Parathyroid adenoma (tissue), 2 donors: ENCODE measurements at regions not wholly inside any gene's neighbourhood (a gene's known extent, or its start where the extent isn't known, plus 50 kb on each side); places are given as distances from the start of the nearest gene placed in this dataset.

Experiments
- H2AFZ ChIP-seq: fragments of 300-600 bp; sonication (generic); one replicate; pipeline ENCODE4 v1.7.0; 2017; ENCODE audit warnings: antibody characterized with exemption, mild to moderate bottlenecking
- H3K27ac ChIP-seq: fragments of 300-600 bp; sonication (generic); one replicate; pipeline ENCODE4 v1.7.0; 2017
- H3K27me3 ChIP-seq: fragments of 300-600 bp; sonication (generic); one replicate; pipeline ENCODE4 v1.7.0; 2017; ENCODE audit warnings: low read length; ENCODE audit not compliant: control insufficient read depth, insufficient read depth
- H3K36me3 ChIP-seq: fragments of 300-600 bp; sonication (generic); one replicate; pipeline ENCODE4 v1.7.0; 2017; ENCODE audit warnings: low read length; ENCODE audit not compliant: control insufficient read depth, insufficient read depth
- H3K4me1 ChIP-seq: fragments of 300-600 bp; sonication (generic); one replicate; pipeline ENCODE4 v1.7.0; 2017; ENCODE audit warnings: control low read depth
- H3K4me2 ChIP-seq: fragments of 300-600 bp; sonication (generic); one replicate; pipeline ENCODE4 v1.7.0; 2017; ENCODE audit warnings: low read length
- H3K4me3 ChIP-seq: fragments of 300-600 bp; sonication (generic); one replicate; pipeline ENCODE4 v1.7.0; 2017; ENCODE audit warnings: low read depth, low read length
- H3K79me2 ChIP-seq: fragments of 300-600 bp; sonication (generic); one replicate; pipeline ENCODE4 v1.7.0; 2017; ENCODE audit warnings: control low read depth
- H3K9ac ChIP-seq: fragments of 300-600 bp; sonication (generic); one replicate; pipeline ENCODE4 v1.7.0; 2017; ENCODE audit warnings: mild to moderate bottlenecking
- H3K9me3 ChIP-seq: fragments of 300-600 bp; sonication (generic); one replicate; pipeline ENCODE4 v1.7.0; 2017; ENCODE audit warnings: low read length; ENCODE audit not compliant: control insufficient read depth
- CTCF ChIP-seq: fragments of 300-600 bp; sonication (generic); IDR thresholded peaks from one replicate; pipeline ENCODE4 v1.7.0; 2017; ENCODE audit warnings: antibody characterized with exemption, mild to moderate bottlenecking
- donor health status: primary hyperparathyroidism.

DNA sequence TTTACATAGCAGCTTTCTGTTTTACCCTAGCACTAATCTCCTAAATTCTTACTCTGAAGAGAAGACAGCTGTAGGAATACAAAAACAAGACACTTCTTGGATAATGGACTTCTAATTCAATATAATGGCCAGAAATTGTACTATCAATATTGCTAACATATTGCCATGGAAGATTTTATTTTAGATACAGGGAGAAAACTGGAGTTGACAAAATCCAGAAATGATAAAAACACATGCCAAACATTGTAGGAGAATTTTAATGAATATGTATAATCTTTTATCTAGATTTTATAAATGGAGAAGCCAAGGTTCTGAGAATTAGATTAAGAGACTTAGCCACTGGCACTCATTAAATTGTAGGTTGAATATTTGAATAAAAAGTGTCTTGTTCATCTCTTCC, 1838.8 kb upstream of the LRRTM1 start:
- Histone ChIP-seq H3K27me3 (no peaks in the 10 kb centered on the region), H3K79me2 (no peaks in the 10 kb centered on the region), H3K27ac (no peak overlapping the region), H2AFZ (no peak overlapping the region), H3K36me3 (no peaks in the 10 kb centered on the region), H3K9me3 (no peaks in the 10 kb centered on the region), H3K4me1 (no peaks in the 10 kb centered on the region), H3K4me2 (no peak overlapping the region), H3K9ac (no peak overlapping the region), H3K4me3 (no peak overlapping the region)
- TF ChIP-seq CTCF, result no peak

GRCh38 chr2:82139979-82140611, 1835.5 kb upstream of the LRRTM1 start:
- TF ChIP-seq CTCF, result no peak
- Histone ChIP-seq H3K9me3 (no peaks in the 10 kb centered on the region), H3K27me3 (no peaks in the 10 kb centered on the region), H3K79me2 (no peaks in the 10 kb centered on the region), H3K4me3 (no peak overlapping the region), H3K9ac (no peak overlapping the region), H3K36me3 (no peaks in the 10 kb centered on the region), H3K27ac (no peak overlapping the region), H3K4me1 (no peaks in the 10 kb centered on the region), H2AFZ (no peak overlapping the region), H3K4me2 (no peak overlapping the region)

GRCh38 chr2:82137441-82137840, 1832.9 kb upstream of the LRRTM1 start:
- Histone ChIP-seq H3K4me1 (no peaks in the 10 kb centered on the region), H3K27ac (no peak overlapping the region), H3K4me2 (no peak overlapping the region), H3K4me3 (no peak overlapping the region), H2AFZ (no peak overlapping the region), H3K9ac (no peak overlapping the region), H3K27me3 (no peaks in the 10 kb centered on the region), H3K79me2 (no peaks in the 10 kb centered on the region), H3K9me3 (no peaks in the 10 kb centered on the region), H3K36me3 (no peaks in the 10 kb centered on the region)
- no peak for TF ChIP-seq CTCF

DNA sequence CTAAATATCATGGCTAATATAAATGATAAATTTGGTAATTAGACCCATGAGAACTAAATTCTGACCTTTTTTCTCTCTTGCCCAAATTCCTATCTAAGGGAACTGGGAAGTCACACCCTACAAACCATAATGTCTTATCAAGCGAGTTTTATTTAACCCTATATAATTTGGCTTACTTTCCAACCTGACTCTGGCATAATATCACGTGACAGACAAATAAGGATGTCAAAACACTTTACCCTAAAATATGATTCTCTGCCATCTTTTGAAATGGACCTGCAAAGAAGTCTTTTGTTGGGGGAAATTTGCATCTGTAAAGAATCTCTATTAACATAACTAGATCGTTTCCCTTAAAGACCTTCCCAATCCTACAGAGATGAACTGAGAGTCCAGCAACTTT, 1823.5 kb upstream of the LRRTM1 start:
- Histone ChIP-seq H3K4me3 (no peak overlapping the region), H2AFZ (no peak overlapping the region), H3K79me2 (no peaks in the 10 kb centered on the region), H3K27ac (no peak overlapping the region), H3K36me3 (no peaks in the 10 kb centered on the region), H3K27me3 (no peaks in the 10 kb centered on the region), H3K4me2 (no peak overlapping the region), H3K9me3 (no peaks in the 10 kb centered on the region), H3K4me1 (no peaks in the 10 kb centered on the region), H3K9ac (no peak overlapping the region)
- no peak for TF ChIP-seq CTCF

GRCh38 chr2:82124629-82125028, 1820.1 kb upstream of the LRRTM1 start:
- Histone ChIP-seq H3K9ac (no peak overlapping the region), H3K36me3 (no peaks in the 10 kb centered on the region), H3K4me3 (no peak overlapping the region), H3K9me3 (no peaks in the 10 kb centered on the region), H3K4me2 (no peak overlapping the region), H3K27ac (no peak overlapping the region), H3K79me2 (no peaks in the 10 kb centered on the region), H3K4me1 (no peaks in the 10 kb centered on the region), H2AFZ (no peak overlapping the region), H3K27me3 (no peaks in the 10 kb centered on the region)
- TF ChIP-seq CTCF, result no peak
